ENCODE measurements at regions not wholly inside any gene's neighbourhood (a gene's known extent, or its start where the extent isn't known, plus 50 kb on each side); places are given as distances from the start of the nearest gene placed in this dataset.

- DNase-seq (ENCODE audit: low read depth, low spot score): no peak
- H3K9ac ChIP-seq (ENCODE audit: insufficient read length, low read depth): no peak overlapping the region
- no peaks in the 10 kb centered on the region for H3K27me3 ChIP-seq (ENCODE audit: insufficient read depth, insufficient read length)
- H3K4me3 ChIP-seq (ENCODE audit: insufficient read length, low read depth): no peak overlapping the region
- no peaks in the 10 kb centered on the region for H3K4me1 ChIP-seq (ENCODE audit: insufficient read depth, insufficient read length)
- no peak for TF ChIP-seq ZNF274 (IDR thresholded peaks at IDR 0.05; ENCODE audit: low read depth, low read length)
- no peak for TF ChIP-seq SUZ12 (IDR thresholded peaks at IDR 0.05; ENCODE audit: extremely low read depth, insufficient read depth, insufficient read length)
- TF ChIP-seq YY1 (IDR thresholded peaks at IDR 0.05; ENCODE audit: insufficient read depth, insufficient read length): no peak
- no peaks in the 10 kb centered on the region for H3K36me3 ChIP-seq (ENCODE audit: insufficient read depth, insufficient read length, low read length)
- no peaks in the 10 kb centered on the region for H3K9me3 ChIP-seq (ENCODE audit: insufficient read depth, low read length)
These were observed 229.8 kb upstream of the KIRREL3 start for GRCh38 chr11:127230392-127230791.

GRCh38 chr11:127226949-127227348 lies 226.4 kb upstream of the KIRREL3 start:
- no peaks in the 10 kb centered on the region for H3K36me3 ChIP-seq (ENCODE audit: insufficient read depth, insufficient read length, low read length)
- no peaks in the 10 kb centered on the region for H3K27me3 ChIP-seq (ENCODE audit: insufficient read depth, insufficient read length)
- DNase-seq (ENCODE audit: low read depth, low spot score): no peak
- H3K4me1 ChIP-seq (ENCODE audit: insufficient read depth, insufficient read length): no peaks in the 10 kb centered on the region
- H3K9ac ChIP-seq (ENCODE audit: insufficient read length, low read depth): no peak overlapping the region
- TF ChIP-seq YY1 (IDR thresholded peaks at IDR 0.05; ENCODE audit: insufficient read depth, insufficient read length) (no peak), ZNF274 (IDR thresholded peaks at IDR 0.05; ENCODE audit: low read depth, low read length) (no peak), SUZ12 (IDR thresholded peaks at IDR 0.05; ENCODE audit: extremely low read depth, insufficient read depth, insufficient read length) (no peak)
- H3K9me3 ChIP-seq (ENCODE audit: insufficient read depth, low read length): no peaks in the 10 kb centered on the region
- no peak overlapping the region for H3K4me3 ChIP-seq (ENCODE audit: insufficient read length, low read depth)

- Histone ChIP-seq H3K36me3 (ENCODE audit: insufficient read depth, insufficient read length, low read length) (no peaks in the 10 kb centered on the region), H3K4me3 (ENCODE audit: insufficient read length, low read depth) (no peak overlapping the region), H3K9me3 (ENCODE audit: insufficient read depth, low read length) (no peaks in the 10 kb centered on the region), H3K27me3 (ENCODE audit: insufficient read depth, insufficient read length) (no peaks in the 10 kb centered on the region), H3K4me1 (ENCODE audit: insufficient read depth, insufficient read length) (no peaks in the 10 kb centered on the region), H3K9ac (ENCODE audit: insufficient read length, low read depth) (no peak overlapping the region)
- no peak for TF ChIP-seq YY1 (IDR thresholded peaks at IDR 0.05; ENCODE audit: insufficient read depth, insufficient read length)
- no peak for TF ChIP-seq ZNF274 (IDR thresholded peaks at IDR 0.05; ENCODE audit: low read depth, low read length)
- no peak for TF ChIP-seq SUZ12 (IDR thresholded peaks at IDR 0.05; ENCODE audit: extremely low read depth, insufficient read depth, insufficient read length)
- no peak for DNase-seq (ENCODE audit: low read depth, low spot score)
These were observed 225.8 kb upstream of the KIRREL3 start for GRCh38 chr11:127226380-127226779.

- Histone ChIP-seq H3K4me3 (ENCODE audit: insufficient read length, low read depth) (no peak overlapping the region), H3K36me3 (ENCODE audit: insufficient read depth, insufficient read length, low read length) (no peaks in the 10 kb centered on the region), H3K9ac (ENCODE audit: insufficient read length, low read depth) (no peak overlapping the region), H3K27me3 (ENCODE audit: insufficient read depth, insufficient read length) (no peaks in the 10 kb centered on the region), H3K4me1 (ENCODE audit: insufficient read depth, insufficient read length) (no peaks in the 10 kb centered on the region), H3K9me3 (ENCODE audit: insufficient read depth, low read length) (no peaks in the 10 kb centered on the region)
- TF ChIP-seq ZNF274 (IDR thresholded peaks at IDR 0.05; ENCODE audit: low read depth, low read length): no peak
- no peak for TF ChIP-seq SUZ12 (IDR thresholded peaks at IDR 0.05; ENCODE audit: extremely low read depth, insufficient read depth, insufficient read length)
- no peak for TF ChIP-seq YY1 (IDR thresholded peaks at IDR 0.05; ENCODE audit: insufficient read depth, insufficient read length)
- no peak for DNase-seq (ENCODE audit: low read depth, low spot score)
These were observed 225.0 kb upstream of the KIRREL3 start for GRCh38 chr11:127225619-127226018.

GRCh38 chr11:127224276-127224675 lies 223.7 kb upstream of the KIRREL3 start:
- H3K27me3 ChIP-seq (ENCODE audit: insufficient read depth, insufficient read length): no peaks in the 10 kb centered on the region
- DNase-seq (ENCODE audit: low read depth, low spot score): no peak

GRCh38 chr11:127223633-127224032 lies 223.1 kb upstream of the KIRREL3 start:
- no peak for TF ChIP-seq YY1 (IDR thresholded peaks at IDR 0.05; ENCODE audit: insufficient read depth, insufficient read length)
- H3K4me1 ChIP-seq (ENCODE audit: insufficient read depth, insufficient read length): no peaks in the 10 kb centered on the region
- DNase-seq (ENCODE audit: low read depth, low spot score): no peak
- no peaks in the 10 kb centered on the region for H3K9me3 ChIP-seq (ENCODE audit: insufficient read depth, low read length)
- no peak overlapping the region for H3K9ac ChIP-seq (ENCODE audit: insufficient read length, low read depth)
- H3K27me3 ChIP-seq (ENCODE audit: insufficient read depth, insufficient read length): no peaks in the 10 kb centered on the region
- H3K4me3 ChIP-seq (ENCODE audit: insufficient read length, low read depth): no peak overlapping the region
- H3K36me3 ChIP-seq (ENCODE audit: insufficient read depth, insufficient read length, low read length): no peaks in the 10 kb centered on the region

More at GRCh38 chr11:127224276-127224675, 223.7 kb upstream of the KIRREL3 start:
- Histone ChIP-seq H3K9me3 (ENCODE audit: insufficient read depth, low read length) (no peaks in the 10 kb centered on the region), H3K4me1 (ENCODE audit: insufficient read depth, insufficient read length) (no peaks in the 10 kb centered on the region), H3K4me3 (ENCODE audit: insufficient read length, low read depth) (no peak overlapping the region), H3K9ac (ENCODE audit: insufficient read length, low read depth) (no peak overlapping the region), H3K36me3 (ENCODE audit: insufficient read depth, insufficient read length, low read length) (no peaks in the 10 kb centered on the region)
- TF ChIP-seq ZNF274 (IDR thresholded peaks at IDR 0.05; ENCODE audit: low read depth, low read length) (no peak), YY1 (IDR thresholded peaks at IDR 0.05; ENCODE audit: insufficient read depth, insufficient read length) (no peak), SUZ12 (IDR thresholded peaks at IDR 0.05; ENCODE audit: extremely low read depth, insufficient read depth, insufficient read length) (no peak)

- H3K4me3 ChIP-seq (ENCODE audit: insufficient read length, low read depth): no peak overlapping the region
These were observed 222.5 kb upstream of the KIRREL3 start for GRCh38 chr11:127223026-127223425.

GRCh38 chr11:127219704-127220103 lies 219.1 kb upstream of the KIRREL3 start:
- H3K4me3 ChIP-seq (ENCODE audit: insufficient read length, low read depth): no peak overlapping the region
- DNase-seq (ENCODE audit: low read depth, low spot score): no peak
- no peak overlapping the region for H3K9ac ChIP-seq (ENCODE audit: insufficient read length, low read depth)
- no peak for TF ChIP-seq ZNF274 (IDR thresholded peaks at IDR 0.05; ENCODE audit: low read depth, low read length)
- TF ChIP-seq YY1 (IDR thresholded peaks at IDR 0.05; ENCODE audit: insufficient read depth, insufficient read length): no peak
- TF ChIP-seq SUZ12 (IDR thresholded peaks at IDR 0.05; ENCODE audit: extremely low read depth, insufficient read depth, insufficient read length): no peak
- H3K9me3 ChIP-seq (ENCODE audit: insufficient read depth, low read length): no peaks in the 10 kb centered on the region
- H3K27me3 ChIP-seq (ENCODE audit: insufficient read depth, insufficient read length): no peaks in the 10 kb centered on the region
- no peaks in the 10 kb centered on the region for H3K36me3 ChIP-seq (ENCODE audit: insufficient read depth, insufficient read length, low read length)
- no peaks in the 10 kb centered on the region for H3K4me1 ChIP-seq (ENCODE audit: insufficient read depth, insufficient read length)

More at GRCh38 chr11:127223026-127223425, 222.5 kb upstream of the KIRREL3 start:
- DNase-seq (ENCODE audit: low read depth, low spot score): peak; percentile 5
- TF ChIP-seq SUZ12 (IDR thresholded peaks at IDR 0.05; ENCODE audit: extremely low read depth, insufficient read depth, insufficient read length): no peak
- TF ChIP-seq YY1 (IDR thresholded peaks at IDR 0.05; ENCODE audit: insufficient read depth, insufficient read length): no peak
- no peak for TF ChIP-seq ZNF274 (IDR thresholded peaks at IDR 0.05; ENCODE audit: low read depth, low read length)
- Histone ChIP-seq H3K9ac (ENCODE audit: insufficient read length, low read depth) (no peak overlapping the region), H3K4me1 (ENCODE audit: insufficient read depth, insufficient read length) (no peaks in the 10 kb centered on the region), H3K36me3 (ENCODE audit: insufficient read depth, insufficient read length, low read length) (no peaks in the 10 kb centered on the region), H3K27me3 (ENCODE audit: insufficient read depth, insufficient read length) (no peaks in the 10 kb centered on the region), H3K9me3 (ENCODE audit: insufficient read depth, low read length) (no peaks in the 10 kb centered on the region)
